ENCODE measurements at regions not wholly inside any gene's neighbourhood (a gene's known extent, or its start where the extent isn't known, plus 50 kb on each side); places are given as distances from the start of the nearest gene placed in this dataset.
"Not testable (repeated sequence)": the region's sequence is repeated elsewhere in the genome, so short reads cannot be mapped to it uniquely, and the experiment has no call there.

DNA sequence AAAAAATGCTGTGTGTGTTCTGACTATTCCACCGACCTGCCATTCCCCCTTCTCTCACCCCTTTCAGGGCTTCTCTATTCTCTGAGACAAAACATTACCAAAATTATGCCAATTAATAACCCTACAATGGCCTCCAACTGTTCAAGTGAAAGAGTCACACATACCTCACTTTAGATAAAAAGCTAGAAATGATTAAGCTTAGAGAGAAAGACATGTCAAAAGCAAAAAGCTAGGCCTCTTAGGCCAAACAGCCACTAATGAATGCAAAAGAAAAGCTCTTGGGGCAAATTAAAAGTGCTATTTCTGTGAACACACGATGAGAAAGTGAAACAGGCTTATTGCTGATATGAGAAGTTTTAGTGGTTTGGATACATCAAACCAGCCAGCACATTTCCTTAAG, 279.6 kb upstream of the GRAMD2B start:
- no peak for DNase-seq (ENCODE audit: low spot score)

GRCh38 chr5:126150319-126150718, 272.9 kb upstream of the GRAMD2B start:
- not testable (repeated sequence) for DNase-seq (ENCODE audit: low spot score)

- DNase-seq (ENCODE audit: low spot score), result not testable (repeated sequence)
Observed at GRCh38 chr5:126155298-126155697, 267.9 kb upstream of the GRAMD2B start.

- no peak for DNase-seq (ENCODE audit: low spot score)
Observed at GRCh38 chr5:126166368-126166767, 256.8 kb upstream of the GRAMD2B start.

GRCh38 chr5:126168785-126169184, 254.4 kb upstream of the GRAMD2B start:
- DNase-seq (ENCODE audit: low spot score), result no peak

- no peak for DNase-seq (ENCODE audit: low spot score)
Observed at GRCh38 chr5:126171916-126172315, 251.3 kb upstream of the GRAMD2B start.

DNA sequence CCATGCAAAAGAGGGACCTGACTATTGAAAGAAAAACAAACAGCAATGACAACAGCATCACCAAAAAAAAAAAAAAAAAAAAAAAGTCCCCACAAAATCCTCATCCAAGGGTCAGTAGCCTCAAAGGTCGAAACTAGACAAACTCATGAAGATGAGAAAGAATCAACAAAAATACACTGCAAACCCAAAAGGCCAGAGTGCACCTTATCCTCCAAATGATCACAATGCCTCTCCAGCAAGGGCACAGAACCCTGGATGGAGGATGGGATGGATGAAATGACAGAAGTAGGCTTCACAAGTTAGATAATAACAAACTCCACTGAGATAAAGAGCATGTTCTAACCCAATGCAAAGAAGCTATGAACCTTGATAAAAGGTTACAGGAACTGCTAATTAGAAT, 250.4 kb upstream of the GRAMD2B start:
- DNase-seq (ENCODE audit: low spot score), result no peak

DNA sequence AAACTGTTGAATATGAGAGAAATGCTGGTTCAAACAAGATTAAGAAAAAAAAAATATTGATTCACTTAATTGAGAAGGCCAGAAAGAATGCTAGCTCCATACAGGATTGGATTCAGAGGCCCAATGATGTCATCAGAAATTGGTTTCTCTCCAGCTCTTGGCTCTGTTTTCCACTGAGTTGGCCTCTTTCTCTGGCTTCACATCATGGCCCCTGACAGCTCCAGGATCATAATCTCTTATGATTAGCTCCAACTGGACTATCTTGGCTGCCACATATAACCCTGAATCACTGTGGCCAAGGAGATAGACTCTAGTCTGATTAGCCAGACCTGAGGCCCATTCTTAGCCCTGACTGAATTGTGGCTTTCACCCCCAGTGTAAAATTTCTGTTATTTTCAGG, 244.7 kb upstream of the GRAMD2B start:
- no peak for DNase-seq (ENCODE audit: low spot score)

DNA sequence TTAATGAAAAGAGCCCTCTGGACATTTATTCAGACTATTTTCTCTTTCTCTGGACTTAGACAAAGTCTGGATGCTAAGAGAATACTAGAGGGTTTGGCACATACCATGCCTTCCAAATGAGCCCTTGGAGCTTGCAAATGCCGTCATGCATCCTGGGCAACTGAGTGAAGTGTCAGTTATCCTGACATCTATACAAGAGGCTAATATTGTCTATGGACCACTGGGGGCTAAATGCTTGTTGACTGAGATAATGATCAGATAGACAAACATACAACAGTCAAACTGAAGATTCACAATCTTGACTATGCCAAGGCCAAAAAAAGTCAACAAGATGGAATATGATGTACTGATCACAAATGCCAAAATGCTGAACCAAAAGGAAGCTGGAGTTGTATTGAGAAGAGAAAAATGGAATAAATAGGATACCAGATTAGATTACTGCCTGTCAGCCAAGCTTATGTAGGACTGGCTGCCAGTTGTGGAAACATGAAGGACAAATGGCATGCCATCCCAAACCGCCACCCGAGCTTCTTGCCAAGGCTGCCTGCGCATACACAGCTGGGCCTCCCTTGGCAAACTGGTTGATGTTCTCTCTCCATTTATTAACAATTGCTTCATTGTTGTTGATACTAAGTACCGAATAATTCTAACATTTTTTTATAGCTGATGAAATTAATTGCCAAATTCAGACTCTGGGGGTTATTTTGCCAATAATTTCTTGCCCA, 240.1 kb upstream of the GRAMD2B start:
- no peak for DNase-seq (ENCODE audit: low spot score)

DNA sequence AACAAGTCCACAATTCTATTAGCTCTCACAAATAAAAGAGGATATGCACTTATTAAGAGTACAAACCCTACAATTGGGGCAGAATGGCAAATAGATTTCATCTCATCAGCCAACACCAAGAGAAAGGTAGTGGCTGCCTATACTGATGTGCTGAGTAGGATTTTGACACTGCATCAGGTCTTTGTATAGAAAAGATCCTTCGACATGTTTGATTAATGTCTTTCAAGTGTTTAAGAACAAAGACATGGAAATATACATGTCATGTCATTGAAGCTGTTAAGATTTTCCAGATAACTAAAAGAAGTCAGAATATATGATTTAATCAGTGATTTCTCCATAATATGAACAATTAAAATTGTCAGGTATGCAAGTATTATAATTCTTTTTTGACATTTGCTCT, 238.7 kb upstream of the GRAMD2B start:
- no peak for DNase-seq (ENCODE audit: low spot score)

DNA sequence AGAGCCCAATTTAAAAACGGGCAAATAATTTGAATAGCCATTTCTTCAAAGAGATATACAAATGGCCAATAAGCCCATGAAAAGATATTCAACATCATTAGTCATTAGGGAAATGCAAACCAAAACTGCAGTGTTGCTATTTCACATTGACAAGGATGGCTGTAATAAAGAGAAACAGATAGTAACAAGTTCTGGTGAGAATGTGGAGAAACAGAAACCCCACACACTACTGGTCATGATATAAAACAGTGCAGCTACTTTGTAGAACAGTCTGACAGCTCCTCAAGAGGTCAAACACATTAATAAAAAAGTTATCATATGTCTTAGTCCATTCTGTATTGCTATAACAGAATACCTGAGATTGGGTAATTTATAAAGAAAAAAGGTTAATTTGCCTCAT, 237.0 kb upstream of the GRAMD2B start:
- no peak for DNase-seq (ENCODE audit: low spot score)

DNA sequence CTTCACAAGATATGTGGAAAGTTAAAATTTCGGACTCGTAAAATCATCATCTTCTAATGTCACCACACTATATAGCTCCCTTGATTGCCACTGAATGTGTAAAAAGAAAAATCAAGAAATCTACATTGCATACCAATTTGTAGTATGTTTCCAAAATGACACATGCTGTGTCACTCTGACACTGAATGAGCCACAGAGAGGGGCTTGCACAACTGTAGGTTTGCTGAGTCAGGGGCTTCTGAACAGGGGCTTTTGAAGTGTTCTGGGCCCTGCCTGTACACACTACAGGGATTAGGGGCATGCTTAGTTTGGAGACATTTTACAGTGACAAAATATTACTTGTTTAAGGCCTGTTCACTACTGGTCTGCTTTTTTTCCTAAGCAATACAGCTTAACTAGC, 234.4 kb upstream of the GRAMD2B start:
- no peak for DNase-seq (ENCODE audit: low spot score)

DNA sequence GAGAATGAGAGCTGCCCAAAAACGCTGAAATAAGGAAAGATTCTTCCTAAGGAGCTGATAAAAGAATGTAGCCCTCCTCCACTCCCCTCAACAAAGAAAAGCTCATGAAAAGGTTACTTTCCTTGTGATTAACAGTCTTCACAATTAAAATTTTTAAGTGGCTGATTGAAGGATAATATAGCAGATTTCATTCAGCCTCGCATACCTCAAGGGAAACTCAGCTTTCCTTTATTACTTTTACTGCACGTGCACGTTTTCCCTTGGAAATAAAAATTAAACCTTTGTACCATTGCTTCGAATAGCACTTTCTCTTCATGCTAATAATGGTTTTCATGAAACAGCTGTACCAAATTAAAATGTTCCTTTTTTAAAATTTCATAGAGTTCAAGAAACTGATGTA, 234.0 kb upstream of the GRAMD2B start:
- no peak for DNase-seq (ENCODE audit: low spot score)

DNA sequence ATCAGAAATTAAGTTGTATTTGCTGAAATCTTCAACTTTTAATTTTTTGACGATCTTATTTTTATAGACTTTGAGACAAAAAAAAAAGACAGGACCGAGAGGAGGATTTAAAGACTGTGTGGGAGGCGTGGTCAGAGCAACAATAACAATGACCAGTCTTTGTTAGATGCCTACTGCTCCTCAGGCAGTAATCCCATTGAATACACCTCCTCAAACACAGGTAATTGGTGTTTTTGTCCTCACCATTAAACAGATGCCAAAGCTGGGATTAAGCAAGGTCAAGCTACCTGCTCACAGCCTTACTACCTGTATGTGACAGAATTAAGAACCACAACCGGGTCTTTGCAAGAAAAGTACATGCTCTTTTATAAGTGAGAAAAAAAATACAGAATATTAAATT, 233.3 kb upstream of the GRAMD2B start:
- no peak for DNase-seq (ENCODE audit: low spot score)

GRCh38 chr5:126192226-126192625, 231.0 kb upstream of the GRAMD2B start:
- DNase-seq (ENCODE audit: low spot score), result no peak

DNA sequence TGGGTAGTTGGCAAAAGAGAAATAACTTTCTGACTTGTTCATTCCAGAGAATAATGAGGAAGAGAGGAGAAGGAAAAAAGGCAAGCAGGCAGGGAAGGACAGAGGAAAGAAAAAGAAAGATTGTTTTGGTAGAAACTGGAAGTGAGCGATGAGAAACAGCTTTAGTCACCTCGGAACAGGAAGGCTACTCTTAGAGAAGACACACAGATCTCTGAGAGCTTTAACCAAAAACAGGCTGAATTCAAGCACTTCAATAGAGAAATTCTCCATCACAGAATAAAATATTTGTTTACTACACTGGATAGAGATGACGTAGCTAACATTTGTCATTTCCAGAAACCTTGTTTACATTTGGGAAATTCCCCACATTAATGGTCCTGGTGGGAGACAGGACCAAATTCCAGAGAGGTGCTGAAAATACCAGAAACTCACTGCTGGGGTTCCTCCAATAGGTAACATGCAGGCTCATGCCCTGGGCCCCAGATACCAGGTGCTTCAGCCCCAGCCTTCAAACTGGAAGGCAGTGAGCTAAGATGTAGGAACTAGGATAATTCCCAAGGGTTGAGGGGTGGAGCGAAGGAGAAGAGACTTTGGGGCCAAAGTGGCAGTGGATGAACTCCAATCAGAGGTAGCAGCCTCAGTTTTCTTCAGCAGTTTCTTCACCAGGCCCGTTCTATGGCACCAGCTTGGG, 227.7 kb upstream of the GRAMD2B start:
- DNase-seq (ENCODE audit: low spot score), result no peak

GRCh38 chr5:126198531-126198930, 224.7 kb upstream of the GRAMD2B start:
- DNase-seq (ENCODE audit: low spot score), result no peak

GRCh38 chr5:126199467-126199866, 223.7 kb upstream of the GRAMD2B start:
- DNase-seq (ENCODE audit: low spot score), result no peak

GRCh38 chr5:126208691-126209090, 214.5 kb upstream of the GRAMD2B start:
- no peak for DNase-seq (ENCODE audit: low spot score)

DNA sequence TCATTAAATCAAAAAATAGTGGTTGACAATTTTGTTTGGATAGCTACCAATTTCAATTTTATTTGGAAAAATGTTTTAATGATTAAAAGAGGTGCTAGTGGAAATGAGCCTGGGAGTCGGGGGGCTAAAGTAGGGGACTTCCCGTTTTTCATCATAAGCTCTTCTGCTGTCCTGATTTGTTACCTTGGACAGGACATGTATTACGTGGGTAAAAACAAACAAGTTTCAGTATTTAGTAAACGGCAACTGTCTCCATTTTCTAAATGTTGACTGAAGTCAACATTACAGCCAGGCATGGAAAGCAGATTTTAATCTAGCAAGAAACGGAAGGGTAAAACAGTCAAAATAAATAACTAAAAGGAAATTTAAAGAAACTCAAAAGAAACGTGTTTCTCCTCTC, 212.3 kb upstream of the GRAMD2B start:
- no peak for DNase-seq (ENCODE audit: low spot score)

DNA sequence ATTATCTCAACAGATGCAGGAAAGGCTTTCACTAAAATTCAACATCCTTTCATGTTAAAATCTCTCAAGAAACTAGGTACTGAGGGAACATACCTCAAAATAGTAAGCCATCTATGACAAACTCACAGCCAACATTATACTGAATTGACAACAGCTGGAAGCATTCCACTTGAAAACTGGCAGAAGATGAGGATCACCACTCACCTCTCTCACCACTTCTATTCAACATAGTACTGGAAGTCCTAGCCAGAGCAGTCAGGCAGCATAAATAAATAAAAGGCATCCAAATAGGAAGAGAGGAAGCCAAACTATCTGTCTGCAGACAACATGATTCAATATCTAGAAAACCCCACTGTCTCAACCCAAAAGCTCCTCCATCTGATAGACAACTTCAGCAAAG, 203.6 kb upstream of the GRAMD2B start:
- DNase-seq (ENCODE audit: low spot score), result no peak

DNA sequence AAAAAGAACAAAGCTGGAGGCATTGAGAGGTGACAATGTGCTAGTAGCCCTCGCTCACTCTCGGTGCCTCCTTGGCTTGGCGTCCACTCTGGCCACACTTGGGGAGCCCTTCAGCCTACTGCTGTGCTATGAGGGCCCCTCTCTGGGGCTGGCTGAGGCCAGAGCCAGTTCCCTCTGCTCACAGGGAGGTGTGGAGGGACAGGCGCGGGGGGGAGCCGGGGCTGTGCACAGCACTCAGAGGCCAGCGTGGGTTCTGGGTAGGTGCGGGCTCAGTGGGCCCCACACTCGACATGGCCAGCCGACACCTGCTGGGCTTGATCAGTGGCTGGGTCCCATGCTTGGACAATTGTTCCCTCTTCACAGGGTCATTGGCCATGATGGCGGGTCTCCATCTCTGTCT, 202.5 kb upstream of the GRAMD2B start:
- no peak for DNase-seq (ENCODE audit: low spot score)

GRCh38 chr5:126228934-126229333, 194.3 kb upstream of the GRAMD2B start:
- no peak for DNase-seq (ENCODE audit: low spot score)

DNA sequence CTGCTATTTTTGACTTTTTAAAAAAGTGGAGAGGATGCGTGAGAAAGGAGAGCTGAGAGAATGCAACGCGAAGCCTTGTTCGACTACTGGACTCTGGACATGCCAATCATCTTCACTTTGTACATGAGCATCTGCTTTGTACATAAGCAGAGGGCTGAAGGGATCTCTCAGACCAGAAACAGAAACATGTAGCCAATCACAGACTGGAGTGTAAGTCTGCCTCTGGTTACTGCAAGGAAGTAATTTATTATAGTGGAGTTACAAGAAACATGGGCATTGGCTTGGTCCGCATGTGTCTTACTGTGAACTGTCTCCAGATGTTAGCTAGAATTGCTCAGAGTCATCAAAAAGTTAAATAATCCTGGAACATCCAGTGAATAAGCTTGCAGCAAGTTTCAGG, 190.0 kb upstream of the GRAMD2B start:
- no peak for DNase-seq (ENCODE audit: low spot score)
